OCI-LY1 (cell line): ENCODE measurements at regions not wholly inside any gene's neighbourhood (a gene's known extent, or its start where the extent isn't known, plus 50 kb on each side); places are given as distances from the start of the nearest gene placed in this dataset.

Experiments
- CTCF ChIP-seq: fragments of 200-600 bp; sonication (generic), shearing (Covaris generic); IDR thresholded peaks from 2 replicates; pipeline ENCODE4 v1.5.1; 2017; ENCODE audit warnings: mild to moderate bottlenecking, antibody characterized with exemption, low read length, moderate library complexity, mixed read lengths
- EZH2 ChIP-seq: fragments of 200-600 bp; sonication (generic), shearing (Covaris generic); IDR thresholded peaks from 2 replicates; pipeline ENCODE4 v1.8.0; 2017; ENCODE audit warnings: borderline replicate concordance, mixed run types, mild to moderate bottlenecking, antibody characterized with exemption, low read length, moderate library complexity, mixed read lengths

GRCh38 chr1:222347627-222348026 lies 200.3 kb downstream of the HHIPL2 start:
- TF ChIP-seq CTCF: no peak
- TF ChIP-seq EZH2: no peak
